Brain microvascular endothelial cell (primary cell): ENCODE measurements at regions not wholly inside any gene's neighbourhood (a gene's known extent, or its start where the extent isn't known, plus 50 kb on each side); places are given as distances from the start of the nearest gene placed in this dataset.

Experiments
- DNase-seq: peaks from one replicate; pipeline ENCODE4 v3.0.0-alpha.2; 2020
- H3K27ac ChIP-seq: fragments of 250-450 bp; sonication (Bioruptor Pico); 2 replicates; pipeline ENCODE4 v1.5.1; 2020; ENCODE audit warnings: mild to moderate bottlenecking, moderate library complexity
- H3K27me3 ChIP-seq: fragments of 250-450 bp; sonication (Bioruptor Pico); replicated peaks from 2 replicates; pipeline ENCODE4 v1.5.1; 2020; ENCODE audit warnings: mild to moderate bottlenecking
- H3K36me3 ChIP-seq: fragments of 250-450 bp; sonication (Bioruptor Pico); replicated peaks from 2 replicates; pipeline ENCODE4 v1.5.1; 2020; ENCODE audit warnings: mild to moderate bottlenecking
- H3K4me3 ChIP-seq: 2 replicates; pipeline ENCODE4 v1.5.1; 2011; ENCODE audit warnings: low read depth, mild to moderate bottlenecking, control low read depth, low read length, moderate library complexity
- CTCF ChIP-seq: IDR thresholded peaks from 2 replicates; pipeline ENCODE4 v1.5.1; 2011; ENCODE audit warnings: low read depth, mild to moderate bottlenecking, moderate library complexity, low read length, control low read depth, inconsistent platforms; ENCODE audit errors: missing control alignments
- in situ Hi-C: cut with HindIII; loops from 2 replicates; pipeline ENCODE4 v1.10.0; 2017; ENCODE audit warnings: low sequenced_read_pairs, low pct_ligation_motif_present

- in situ Hi-C loops: no loop called here
- TF ChIP-seq CTCF: no peak
- DNase-seq: peak; percentile 71
Observed at GRCh38 chr5:61805101-61805500, 473.0 kb downstream of the ZSWIM6 start.

GRCh38 chr5:61806491-61807020 lies 474.5 kb downstream of the ZSWIM6 start:
- no peaks in the 10 kb centered on the region for H3K27me3 ChIP-seq
- in situ Hi-C loops: no loop called here
- no peak for DNase-seq
- no peak for TF ChIP-seq CTCF
- H3K36me3 ChIP-seq: no peaks in the 10 kb centered on the region
- H3K27ac ChIP-seq: no peak overlapping the region
- no peak overlapping the region for H3K4me3 ChIP-seq

More at GRCh38 chr5:61805101-61805500, 473.0 kb downstream of the ZSWIM6 start:
- Histone ChIP-seq H3K4me3 (no peak overlapping the region), H3K36me3 (no peaks in the 10 kb centered on the region), H3K27me3 (no peaks in the 10 kb centered on the region), H3K27ac (no peak overlapping the region)

GRCh38 chr5:61808091-61808490 lies 476.0 kb downstream of the ZSWIM6 start:
- in situ Hi-C loops: no loop called here
- H3K27ac ChIP-seq: no peak overlapping the region

GRCh38 chr5:61808909-61809308 lies 476.9 kb downstream of the ZSWIM6 start:
- no peaks in the 10 kb centered on the region for H3K27me3 ChIP-seq
- in situ Hi-C loops: no loop called here
- no peak for TF ChIP-seq CTCF
- no peak overlapping the region for H3K27ac ChIP-seq
- no peak for DNase-seq
- no peaks in the 10 kb centered on the region for H3K36me3 ChIP-seq
- H3K4me3 ChIP-seq: no peak overlapping the region

More at GRCh38 chr5:61808091-61808490, 476.0 kb downstream of the ZSWIM6 start:
- H3K27me3 ChIP-seq: no peaks in the 10 kb centered on the region
- no peaks in the 10 kb centered on the region for H3K36me3 ChIP-seq
- no peak for TF ChIP-seq CTCF
- no peak for DNase-seq
- no peak overlapping the region for H3K4me3 ChIP-seq

GRCh38 chr5:61809651-61810050 lies 477.6 kb downstream of the ZSWIM6 start:
- Histone ChIP-seq H3K27me3 (no peaks in the 10 kb centered on the region), H3K4me3 (no peak overlapping the region), H3K27ac (no peak overlapping the region), H3K36me3 (no peaks in the 10 kb centered on the region)
- in situ Hi-C loops: no loop called here
- no peak for DNase-seq
- TF ChIP-seq CTCF: no peak

- no peak overlapping the region for H3K27ac ChIP-seq
- in situ Hi-C loops: no loop called here
Observed at GRCh38 chr5:61811052-61811451, 479.0 kb downstream of the ZSWIM6 start.

More at GRCh38 chr5:61811052-61811451, 479.0 kb downstream of the ZSWIM6 start:
- Histone ChIP-seq H3K4me3 (no peak overlapping the region), H3K36me3 (no peaks in the 10 kb centered on the region), H3K27me3 (peaks cover under 1% of the 10 kb centered on the region)
- no peak for DNase-seq
- TF ChIP-seq CTCF: no peak
